NCI-H446 treated with DMSO at 0.1 percent for 48 hours (cell line): ENCODE measurements at regions not wholly inside any gene's neighbourhood (a gene's known extent, or its start where the extent isn't known, plus 50 kb on each side); places are given as distances from the start of the nearest gene placed in this dataset.

ENCODE experiments used
- DNase-seq: peaks from one replicate; lab custom pipeline; 2025; lab: John Stamatoyannopoulos, UW

DNA sequence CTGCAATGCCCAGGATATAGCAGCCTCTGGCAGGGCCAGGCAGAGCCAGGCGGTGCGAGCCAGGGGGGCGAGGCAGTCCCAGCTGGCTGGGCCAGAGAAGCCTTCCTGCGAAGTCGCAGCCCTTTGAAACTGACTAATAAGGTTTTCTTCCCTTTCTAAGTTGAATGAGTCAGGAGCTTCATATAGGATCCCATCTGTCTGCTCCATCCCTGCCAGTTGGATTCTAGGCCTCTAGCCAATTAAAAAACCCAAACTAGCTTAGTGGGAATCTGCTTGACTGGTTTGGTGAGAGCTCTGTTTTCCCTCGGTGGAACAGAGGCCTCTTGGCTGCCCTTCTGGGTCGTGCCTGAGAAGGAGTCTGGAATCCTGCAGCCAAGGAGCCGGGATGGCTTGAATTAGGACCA is 70.1 kb upstream of the RAPGEF1 start:
- peak; percentile 97 for DNase-seq

DNA sequence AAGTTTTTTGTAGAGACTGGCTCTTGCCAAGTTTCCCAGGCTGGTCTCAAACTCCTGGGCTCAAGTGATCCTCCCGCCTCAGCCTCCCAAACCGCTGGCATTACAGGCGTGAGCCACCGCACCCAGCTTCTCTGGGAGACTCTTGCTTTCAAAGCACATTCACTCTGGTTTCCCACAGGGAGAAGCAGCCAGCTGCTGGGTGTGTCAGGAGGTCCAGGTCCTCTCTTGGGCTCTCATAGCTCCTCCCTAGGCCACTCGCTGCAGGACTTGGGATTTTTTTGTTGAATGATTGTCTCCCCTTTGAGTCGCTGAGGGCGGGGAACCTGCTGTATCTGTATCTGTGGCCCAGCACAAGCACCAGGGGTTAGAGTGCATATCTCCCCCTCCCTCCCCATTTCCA is 68.4 kb upstream of the RAPGEF1 start:
- DNase-seq: no peak

DNA sequence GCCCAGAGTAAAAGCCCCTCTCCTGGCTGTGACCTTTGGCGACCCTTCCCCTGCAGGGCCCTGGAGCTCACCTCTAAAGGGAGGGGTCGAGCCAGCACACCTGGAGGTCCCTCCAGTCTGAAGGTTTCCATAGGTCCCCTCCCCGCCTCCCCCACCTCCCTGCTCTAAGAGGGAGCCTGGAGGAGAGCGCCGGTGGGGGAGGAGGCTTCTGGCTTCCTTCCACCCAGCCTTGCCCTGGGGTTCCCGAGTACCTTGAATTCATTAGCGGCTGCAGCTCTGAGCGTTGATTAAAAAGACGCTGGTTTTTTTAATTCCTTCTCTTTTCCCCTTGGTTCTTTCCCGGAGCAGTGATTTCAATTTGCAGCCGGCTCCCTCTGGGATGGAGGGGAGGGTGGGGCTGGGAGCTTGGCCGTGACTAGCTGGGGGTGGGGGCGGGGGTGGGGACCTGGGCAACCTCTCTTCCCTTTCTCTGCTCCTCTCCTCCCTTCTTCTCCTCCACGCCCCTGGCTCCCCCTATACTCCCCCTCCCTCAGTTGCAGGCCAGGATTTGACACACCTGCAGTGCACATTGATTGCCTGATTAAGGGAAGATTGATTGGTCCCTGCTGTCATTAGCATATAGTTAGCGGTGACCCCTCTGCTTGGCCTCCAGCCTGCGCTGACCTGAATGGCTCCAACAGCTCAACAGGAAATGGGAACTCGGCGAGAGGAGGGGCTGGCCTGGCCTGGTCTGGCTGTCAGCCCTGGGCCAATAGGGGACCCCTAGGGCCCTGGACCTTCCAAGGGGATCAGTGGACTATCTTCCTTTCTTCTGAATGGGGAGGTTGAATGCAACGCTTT is 67.5 kb upstream of the RAPGEF1 start:
- no peak for DNase-seq

- DNase-seq: no peak
These were observed 65.9 kb upstream of the RAPGEF1 start for GRCh38 chr9:131805803-131806202.

DNA sequence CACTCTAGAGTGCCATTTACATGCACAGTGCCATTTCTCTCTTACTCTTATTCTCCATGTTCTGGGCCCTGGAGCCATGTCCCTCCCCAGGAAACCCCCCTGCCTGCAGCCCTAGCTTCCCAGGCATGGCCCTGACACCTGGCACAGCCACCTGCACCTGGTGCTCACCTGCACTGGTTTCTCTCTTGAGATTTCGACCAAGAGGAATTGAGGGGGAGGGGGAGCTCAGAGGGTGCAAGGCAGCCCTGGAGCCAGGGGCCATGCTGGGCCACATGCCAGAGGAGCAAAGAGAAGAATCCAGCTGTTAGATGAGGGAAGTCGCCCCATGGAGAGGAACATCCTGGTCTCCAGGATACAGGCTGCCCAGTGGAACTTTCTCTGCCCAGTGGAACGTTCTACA is 65.0 kb upstream of the RAPGEF1 start:
- DNase-seq: no peak

- no peak for DNase-seq
These were observed 64.0 kb upstream of the RAPGEF1 start for GRCh38 chr9:131803758-131804411.

DNA sequence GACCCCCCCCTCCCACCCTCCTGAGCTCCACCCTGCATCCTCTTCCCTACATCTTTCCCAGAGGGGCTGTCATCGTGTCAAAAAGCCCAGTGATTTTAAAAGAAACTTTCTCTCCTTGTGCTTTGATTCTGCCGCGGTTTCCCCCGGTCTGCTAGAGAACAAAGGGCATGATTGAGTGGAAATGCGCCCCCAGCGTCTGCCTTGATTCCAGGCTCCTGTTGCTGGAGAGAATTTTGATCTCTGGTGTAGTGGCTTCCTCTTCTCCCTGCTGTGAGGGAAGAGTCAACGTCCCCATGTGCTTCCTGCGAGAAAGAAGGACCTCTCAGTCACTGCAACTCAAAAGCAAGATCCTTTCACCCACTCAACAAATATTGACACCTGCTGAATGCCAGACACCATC is 61.9 kb upstream of the RAPGEF1 start:
- no peak for DNase-seq

- no peak for DNase-seq
These were observed 61.0 kb upstream of the RAPGEF1 start for GRCh38 chr9:131800843-131801242.

- no peak for DNase-seq
These were observed 60.5 kb upstream of the RAPGEF1 start for GRCh38 chr9:131800366-131800765.

DNA sequence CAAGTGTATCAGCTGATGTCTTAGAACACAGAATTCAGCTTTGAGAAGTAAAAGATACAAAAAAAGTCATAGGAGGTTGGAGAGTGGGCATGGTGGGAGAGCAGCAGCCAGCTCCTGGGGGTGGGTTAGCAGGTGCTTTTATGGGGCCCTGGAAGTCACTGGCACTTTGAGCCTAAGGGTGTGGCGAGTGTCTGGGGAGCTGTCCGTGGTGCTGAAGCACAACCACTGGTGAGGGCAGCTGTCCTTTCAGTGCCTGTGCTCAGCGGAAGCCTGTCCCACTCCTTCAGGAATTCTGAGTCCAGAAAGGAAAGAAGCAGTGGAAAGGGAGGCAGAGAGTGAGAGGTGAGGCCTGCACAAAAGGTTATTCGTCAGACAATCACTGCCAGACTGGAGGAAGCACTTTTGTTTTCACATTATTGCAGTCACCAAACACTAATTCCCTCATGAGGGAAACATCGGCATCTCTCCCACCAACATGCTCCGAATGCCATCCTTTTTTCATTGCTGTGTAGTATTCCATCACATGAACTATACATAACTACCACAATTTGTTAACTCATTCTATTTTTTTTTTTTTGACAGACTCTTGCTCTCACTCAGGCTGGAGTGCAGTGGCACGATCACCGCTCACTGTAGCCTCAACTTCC is 59.4 kb upstream of the RAPGEF1 start:
- no peak for DNase-seq

GRCh38 chr9:131798246-131798645 is 58.4 kb upstream of the RAPGEF1 start:
- DNase-seq: no peak

GRCh38 chr9:131794393-131794792 is 54.5 kb upstream of the RAPGEF1 start:
- DNase-seq: no peak

DNA sequence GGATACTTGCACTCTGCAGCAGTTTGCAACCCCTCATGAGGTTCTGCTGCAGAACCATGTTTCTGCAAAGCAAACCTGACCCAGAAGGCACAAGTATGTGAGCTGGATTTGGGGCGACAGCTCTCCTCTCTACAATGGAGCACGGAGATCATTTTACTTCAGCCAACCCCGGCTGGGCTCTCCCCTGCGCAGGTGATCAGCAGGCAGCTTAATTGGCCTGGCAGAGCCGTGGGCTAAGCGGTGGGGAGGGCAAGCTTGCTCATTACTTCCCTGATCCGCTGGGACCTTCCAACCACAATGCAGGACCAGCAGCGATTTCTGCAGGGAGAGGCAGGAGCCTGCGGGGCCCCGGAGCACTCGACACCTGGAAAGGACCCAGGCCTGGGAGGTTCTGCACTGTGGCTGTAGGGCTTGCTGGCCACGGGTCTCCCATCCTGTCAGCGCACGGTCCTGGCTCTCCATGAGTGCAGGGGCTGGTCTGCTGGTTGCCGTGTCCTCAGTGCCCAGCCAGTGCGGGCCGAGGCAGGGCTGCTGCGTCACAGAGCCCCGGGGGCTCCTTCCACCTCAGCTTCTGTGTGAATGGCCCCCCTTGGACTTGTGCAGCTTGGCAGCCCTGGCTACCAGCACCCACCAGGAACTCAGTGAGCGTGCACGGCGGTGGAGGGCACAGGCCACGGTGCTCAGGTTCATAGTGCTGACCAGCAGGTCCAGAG is 51.8 kb upstream of the RAPGEF1 start:
- no peak for DNase-seq
